Mesenchymal stem cell (in vitro differentiated cells and primary cell): ENCODE measurements at regions not wholly inside any gene's neighbourhood (a gene's known extent, or its start where the extent isn't known, plus 50 kb on each side); places are given as distances from the start of the nearest gene placed in this dataset.
"Not testable (repeated sequence)": the region's sequence is repeated elsewhere in the genome, so short reads cannot be mapped to it uniquely, and the experiment has no call there.

ENCODE experiments used
- DNase-seq: peaks from one replicate; pipeline ENCODE4 v3.0.0-alpha.2; 2013
- H2AFZ ChIP-seq: one replicate; pipeline ENCODE4 v1.6.1; 2013; ENCODE audit warnings: low read depth, mild to moderate bottlenecking, control low read depth, inconsistent platforms, low read length, moderate library complexity
- H2AK5ac ChIP-seq: 2 replicates; pipeline ENCODE4 v1.6.1; 2013; ENCODE audit warnings: low read length, moderate library complexity, mild to moderate bottlenecking, inconsistent platforms; ENCODE audit not compliant: severe bottlenecking
- H2BK120ac ChIP-seq: one replicate; pipeline ENCODE4 v1.6.1; 2013; ENCODE audit warnings: low read depth, mild to moderate bottlenecking, inconsistent platforms, low read length, moderate library complexity
- H2BK12ac ChIP-seq, 2 experiments: one replicate each; pipeline ENCODE4 v1.6.1; 2013; ENCODE audit warnings: inconsistent platforms in 2 of 2, low read length in 2 of 2, mild to moderate bottlenecking in 2 of 2, moderate library complexity in 2 of 2, control low read depth in 1 of 2
- H2BK15ac ChIP-seq: one replicate; pipeline ENCODE4 v1.6.1; 2013; ENCODE audit warnings: mild to moderate bottlenecking, low read depth, inconsistent platforms; ENCODE audit not compliant: poor library complexity, severe bottlenecking
- H2BK5ac ChIP-seq: 2 replicates; pipeline ENCODE4 v1.6.1; 2013; ENCODE audit warnings: low read depth, mild to moderate bottlenecking, low read length, control low read depth, inconsistent platforms; ENCODE audit not compliant: poor library complexity, severe bottlenecking
- H3K14ac ChIP-seq, 2 experiments: one replicate each; pipeline ENCODE4 v1.6.1; 2013; ENCODE audit warnings: inconsistent platforms in 2 of 2, low read length in 2 of 2, control low read depth in 1 of 2, mild to moderate bottlenecking in 1 of 2, moderate library complexity in 1 of 2
- H3K18ac ChIP-seq, 2 experiments: one replicate each; pipeline ENCODE4 v1.6.1; 2013; ENCODE audit warnings: inconsistent platforms in 2 of 2, low read length in 2 of 2, control low read depth in 1 of 2, low read depth in 1 of 2, mild to moderate bottlenecking in 1 of 2
- H3K23ac ChIP-seq, 2 experiments: one replicate each; pipeline ENCODE4 v1.6.1; 2013; ENCODE audit warnings: inconsistent platforms in 2 of 2, low read length in 2 of 2, mild to moderate bottlenecking in 2 of 2, moderate library complexity in 2 of 2, control low read depth in 1 of 2
- H3K27ac ChIP-seq: 2 replicates; pipeline ENCODE4 v1.5.1; 2013; ENCODE audit warnings: mild to moderate bottlenecking, moderate library complexity, low read length, control low read depth, inconsistent platforms; ENCODE audit not compliant: poor library complexity, severe bottlenecking
- H3K27me3 ChIP-seq, 2 experiments: 2 replicates each; pipeline versions ENCODE4 v1.6.1 to v1.7.0; 2013; ENCODE audit warnings: low read length in 2 of 2, mild to moderate bottlenecking in 2 of 2, moderate library complexity in 2 of 2, control low read depth in 1 of 2, inconsistent platforms in 1 of 2; ENCODE audit not compliant: control insufficient read depth in 1 of 2, insufficient read depth in 1 of 2
- H3K36me3 ChIP-seq, 2 experiments: 2 replicates each; pipeline versions ENCODE4 v1.6.1 to v1.7.0; 2013; ENCODE audit warnings: low read length in 2 of 2, control low read depth in 1 of 2, inconsistent platforms in 1 of 2, low read depth in 1 of 2, mild to moderate bottlenecking in 1 of 2; ENCODE audit not compliant: insufficient read depth in 2 of 2, control insufficient read depth in 1 of 2
- H3K4ac ChIP-seq, 2 experiments: one replicate each; pipeline ENCODE4 v1.6.1; 2013; ENCODE audit warnings: inconsistent platforms in 2 of 2, low read length in 2 of 2, mild to moderate bottlenecking in 2 of 2, moderate library complexity in 2 of 2, control low read depth in 1 of 2, low read depth in 1 of 2
- H3K4me1 ChIP-seq: 2 replicates; pipeline ENCODE4 v1.6.1; 2013; ENCODE audit warnings: low read depth, low read length, control low read depth; ENCODE audit not compliant: control insufficient read depth, insufficient read depth
- H3K4me2 ChIP-seq: 2 replicates; pipeline ENCODE4 v1.6.1; 2013; ENCODE audit warnings: low read length, mild to moderate bottlenecking, inconsistent platforms; ENCODE audit not compliant: poor library complexity, severe bottlenecking
- H3K4me3 ChIP-seq, 2 experiments: 2 replicates each; pipeline versions ENCODE4 v1.5.1 to v1.7.0; 2013; ENCODE audit warnings: low read length in 2 of 2, mild to moderate bottlenecking in 2 of 2, control low read depth in 1 of 2, low read depth in 1 of 2; ENCODE audit not compliant: insufficient read depth in 1 of 2
- H3K79me1 ChIP-seq: replicated peaks from 2 replicates; pipeline ENCODE4 v1.6.1; 2013; ENCODE audit warnings: mild to moderate bottlenecking, control low read depth, low read length, inconsistent platforms; ENCODE audit not compliant: poor library complexity, severe bottlenecking
- H3K9ac ChIP-seq: 2 replicates; pipeline ENCODE4 v1.7.0; 2013; ENCODE audit warnings: mild to moderate bottlenecking, low read length, moderate library complexity
- H3K9me3 ChIP-seq: 2 replicates; pipeline ENCODE4 v1.7.0; 2013; ENCODE audit warnings: mild to moderate bottlenecking, low read length; ENCODE audit not compliant: control insufficient read depth
- H4K8ac ChIP-seq: one replicate; pipeline ENCODE4 v1.6.1; 2013; ENCODE audit warnings: inconsistent platforms, mild to moderate bottlenecking, low read length, moderate library complexity
- H4K91ac ChIP-seq: one replicate; pipeline ENCODE4 v1.6.1; 2013; ENCODE audit warnings: mild to moderate bottlenecking, low read length, inconsistent platforms
- WGBS: methylation state at CpG from one replicate; pipeline ENCODE4 v1.1.7; 2013; ENCODE audit warnings: mixed read lengths; 5-methylcytosine and 5-hydroxymethylcytosine counted together

DNA sequence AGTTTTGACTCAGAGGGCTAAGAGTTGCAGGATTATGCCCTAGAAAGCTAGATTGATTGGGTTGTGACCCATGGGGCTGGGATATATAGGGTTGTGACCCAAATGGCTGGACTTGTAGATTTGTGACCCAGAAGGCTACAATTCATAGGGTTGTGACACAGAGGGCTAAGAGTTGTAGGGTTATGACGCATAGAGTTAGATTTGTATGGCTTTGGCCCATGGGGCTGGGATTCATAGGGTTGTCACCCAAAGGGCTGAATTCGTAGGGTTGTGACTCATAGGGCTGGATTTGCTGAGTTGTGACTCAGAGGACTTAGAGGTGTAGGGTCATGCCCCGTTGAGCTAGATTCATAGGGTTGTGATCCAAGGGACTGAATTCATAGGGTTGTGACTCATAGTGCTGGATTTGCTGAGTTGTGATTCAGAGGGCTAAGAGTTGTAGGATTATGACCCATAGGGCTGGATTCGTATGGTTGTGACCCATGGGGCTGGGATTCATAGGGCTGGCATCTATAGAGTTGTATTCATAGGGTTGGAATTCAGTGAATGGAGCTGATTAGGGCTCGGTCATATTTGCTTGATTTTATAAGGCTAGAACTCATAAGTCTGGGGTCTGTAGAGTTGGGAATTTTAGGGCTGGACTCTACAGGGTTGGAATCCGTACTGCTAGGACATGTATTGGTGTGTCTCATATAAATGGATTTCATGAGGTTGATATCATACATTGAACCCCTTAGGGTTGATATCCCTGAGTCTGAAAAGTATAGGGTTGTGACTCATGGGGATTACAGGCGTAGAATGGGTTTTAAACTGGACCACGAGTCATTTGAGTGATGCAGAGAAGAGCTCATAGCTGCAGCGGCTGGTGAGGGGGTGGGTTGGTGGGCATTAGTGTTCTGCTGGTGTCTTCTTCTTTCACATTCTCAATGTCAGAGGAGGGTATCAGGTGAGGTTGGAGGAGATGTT lies 125.7 kb downstream of the CRLF2 start:
- Histone ChIP-seq H3K9ac (no peak overlapping the region), H3K18ac (no peak overlapping the region), H2AFZ (no peak overlapping the region), H2AK5ac (no peak overlapping the region), H2BK5ac (no peak overlapping the region), H3K14ac (no peak overlapping the region), H4K8ac (no peak overlapping the region), H3K23ac (no peak overlapping the region), H2BK120ac (no peak overlapping the region), H3K27me3 (no peaks in the 10 kb centered on the region), H3K79me1 (no peaks in the 10 kb centered on the region), H3K4me3 (no peak overlapping the region), H3K4me1 (no peaks in the 10 kb centered on the region), H3K9me3 (no peaks in the 10 kb centered on the region), H2BK12ac (no peak overlapping the region), H4K91ac (no peak overlapping the region), H3K4me2 (no peak overlapping the region), H3K36me3 (no peaks in the 10 kb centered on the region), H3K27ac (no peak overlapping the region), H2BK15ac (no peak overlapping the region), H3K4ac (no peak overlapping the region)
- DNase-seq, result no peak
- 36% methylated on average over 9 of the region's 9 CpGs for WGBS

DNA sequence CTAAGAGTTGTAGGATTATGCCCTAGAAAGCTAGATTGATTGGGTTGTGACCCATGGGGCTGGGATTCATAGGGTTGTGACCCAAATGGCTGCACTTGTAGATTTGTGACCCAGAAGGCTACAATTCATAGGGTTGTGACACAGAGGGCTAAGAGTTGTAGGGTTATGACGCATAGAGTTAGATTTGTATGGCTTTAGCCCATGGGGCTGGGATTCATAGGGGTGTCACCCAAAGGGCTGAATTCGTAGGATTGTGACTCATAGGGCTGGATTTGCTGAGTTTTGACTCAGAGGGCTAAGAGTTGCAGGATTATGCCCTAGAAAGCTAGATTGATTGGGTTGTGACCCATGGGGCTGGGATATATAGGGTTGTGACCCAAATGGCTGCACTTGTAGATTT lies 126.6 kb downstream of the CRLF2 start:
- not testable (repeated sequence) for H2AFZ ChIP-seq

DNA sequence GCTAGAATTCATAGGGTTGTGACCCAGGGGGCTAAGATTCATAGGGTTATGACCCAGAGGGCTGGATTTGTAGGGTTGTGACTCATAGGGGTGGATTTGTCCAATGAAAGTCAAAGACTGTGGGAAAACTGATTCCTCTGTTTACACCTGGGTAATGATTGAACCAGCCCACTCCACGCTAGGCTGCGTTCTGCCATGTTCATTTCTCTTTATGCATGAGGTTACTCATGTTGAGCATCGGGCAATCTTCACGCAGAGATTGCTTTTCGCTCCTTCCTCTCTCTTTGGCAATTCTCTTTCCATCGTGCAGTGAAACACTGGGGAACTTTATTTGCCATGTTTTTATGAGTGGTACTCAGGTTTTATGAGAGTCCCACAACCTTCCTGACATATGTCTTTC lies 127.8 kb downstream of the CRLF2 start:
- Histone ChIP-seq H3K4me3 (no peak overlapping the region), H2AFZ (no peak overlapping the region)

More for the DNA sequence above, 126.6 kb downstream of the CRLF2 start:
- H3K9me3 ChIP-seq, H2BK120ac ChIP-seq, H3K4me2 ChIP-seq, H3K79me1 ChIP-seq, H3K14ac ChIP-seq, H4K91ac ChIP-seq, H3K23ac ChIP-seq, H3K4me3 ChIP-seq, H3K18ac ChIP-seq, H2BK12ac ChIP-seq, H3K27me3 ChIP-seq, H3K9ac ChIP-seq, H3K27ac ChIP-seq, DNase-seq, H3K4ac ChIP-seq, H2BK5ac ChIP-seq, H3K4me1 ChIP-seq, H2AK5ac ChIP-seq, H2BK15ac ChIP-seq, H3K36me3 ChIP-seq, H4K8ac ChIP-seq: not testable (repeated sequence)
- WGBS, result 62% methylated on average over 2 of the region's 2 CpGs

DNA sequence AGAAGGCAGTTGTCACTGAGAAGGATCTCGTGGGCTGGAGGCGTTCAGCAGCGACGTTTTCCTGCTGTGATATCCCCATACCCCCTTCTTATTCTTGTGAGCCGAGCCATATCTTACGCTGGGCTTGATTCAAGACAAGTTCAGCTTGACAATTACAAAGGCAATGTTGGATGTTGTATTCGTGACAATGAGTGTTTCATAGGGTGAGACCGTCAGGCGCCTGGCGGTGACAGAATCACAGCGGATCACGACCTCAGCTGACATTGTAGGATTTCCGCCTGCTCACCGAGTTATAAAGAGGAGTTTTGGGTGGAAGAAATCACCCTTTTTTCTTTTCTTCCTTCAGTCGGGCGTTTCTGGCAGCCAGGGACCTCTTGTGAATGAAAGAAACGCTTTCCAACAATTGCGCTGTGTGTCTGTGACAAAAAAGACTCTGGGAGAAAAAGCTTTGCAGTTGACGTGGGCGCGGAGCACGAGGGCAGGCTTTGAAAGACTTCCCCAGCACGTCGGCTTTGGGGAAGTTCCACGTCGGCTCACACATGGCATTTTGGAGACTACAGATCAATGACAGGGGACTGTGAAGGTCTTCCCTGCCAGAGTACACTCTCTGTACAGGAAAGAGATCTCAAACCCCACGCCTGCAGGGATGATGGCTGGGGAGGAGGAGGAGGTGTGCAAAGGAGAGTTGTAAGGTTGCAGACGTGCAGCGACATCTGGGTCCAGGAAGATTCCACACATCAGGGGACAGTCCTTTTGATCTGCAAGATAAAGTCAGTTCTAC lies 135.4 kb downstream of the CRLF2 start:
- no peaks in the 10 kb centered on the region for H3K36me3 ChIP-seq
- no peak overlapping the region for H3K18ac ChIP-seq
- peaks cover 2% of the 10 kb centered on the region for H3K9me3 ChIP-seq
- H3K23ac ChIP-seq, result no peak overlapping the region
- no peak overlapping the region for H3K4me3 ChIP-seq
- no peak overlapping the region for H3K4me2 ChIP-seq
- no peaks in the 10 kb centered on the region for H3K27me3 ChIP-seq
- no peak overlapping the region for H2BK5ac ChIP-seq
- no peak overlapping the region for H3K9ac ChIP-seq
- H2AFZ ChIP-seq, result no peak overlapping the region
- no peak overlapping the region for H4K91ac ChIP-seq
- H2BK15ac ChIP-seq, result no peak overlapping the region
- no peak overlapping the region for H3K27ac ChIP-seq
- no peak overlapping the region for H4K8ac ChIP-seq
- H3K79me1 ChIP-seq, result no peaks in the 10 kb centered on the region
- no peak overlapping the region for H3K14ac ChIP-seq
- H3K4me1 ChIP-seq, result peaks cover 2% of the 10 kb centered on the region
- H2BK120ac ChIP-seq, result no peak overlapping the region
- 78% methylated on average over 28 of the region's 29 CpGs for WGBS
- no peak overlapping the region for H3K4ac ChIP-seq
- no peak for DNase-seq
- H2AK5ac ChIP-seq, result no peak overlapping the region
- H2BK12ac ChIP-seq, result no peak overlapping the region

More for the DNA sequence above, 127.8 kb downstream of the CRLF2 start:
- H3K23ac ChIP-seq, result no peak overlapping the region
- H3K9ac ChIP-seq, result no peak overlapping the region
- H3K79me1 ChIP-seq, result no peaks in the 10 kb centered on the region
- 93% methylated on average over 3 of the region's 6 CpGs for WGBS
- H3K4me2 ChIP-seq, result no peak overlapping the region
- H3K14ac ChIP-seq, result no peak overlapping the region
- H3K4me1 ChIP-seq, result no peaks in the 10 kb centered on the region
- H4K91ac ChIP-seq, result no peak overlapping the region
- no peaks in the 10 kb centered on the region for H3K27me3 ChIP-seq
- no peak overlapping the region for H2BK12ac ChIP-seq
- no peak overlapping the region for H2BK15ac ChIP-seq
- no peak overlapping the region for H2AK5ac ChIP-seq
- no peak overlapping the region for H3K4ac ChIP-seq
- no peak overlapping the region for H3K27ac ChIP-seq
- no peak overlapping the region for H2BK5ac ChIP-seq
- H3K36me3 ChIP-seq, result no peaks in the 10 kb centered on the region
- H3K18ac ChIP-seq, result no peak overlapping the region
- no peak overlapping the region for H4K8ac ChIP-seq
- H2BK120ac ChIP-seq, result no peak overlapping the region
- no peaks in the 10 kb centered on the region for H3K9me3 ChIP-seq
- no peak for DNase-seq
